ENCODE measurements at regions not wholly inside any gene's neighbourhood (a gene's known extent, or its start where the extent isn't known, plus 50 kb on each side); places are given as distances from the start of the nearest gene placed in this dataset.

GRCh38 chr6:9621276-9621675 is 793.6 kb downstream of the TFAP2A start:
- DNase-seq (ENCODE audit: low read depth in 4 of 4, low spot score in 1 of 4) = no peak

- no peak for DNase-seq (ENCODE audit: low read depth in 4 of 4, low spot score in 1 of 4)
Measured at GRCh38 chr6:9620687-9621086, 794.2 kb downstream of the TFAP2A start.

GRCh38 chr6:9620263-9620662 is 794.6 kb downstream of the TFAP2A start:
- no peak for DNase-seq (ENCODE audit: low read depth in 4 of 4, low spot score in 1 of 4)

- no peak for DNase-seq (ENCODE audit: low read depth in 4 of 4, low spot score in 1 of 4)
Measured at GRCh38 chr6:9614778-9615177, 800.1 kb downstream of the TFAP2A start.

GRCh38 chr6:9612489-9612888 is 802.4 kb downstream of the TFAP2A start:
- no peak for DNase-seq (ENCODE audit: low read depth in 4 of 4, low spot score in 1 of 4)

- no peak for DNase-seq (ENCODE audit: low read depth in 4 of 4, low spot score in 1 of 4)
Measured at GRCh38 chr6:9610620-9611415, 804.1 kb downstream of the TFAP2A start.

GRCh38 chr6:9606435-9607134 is 808.3 kb downstream of the TFAP2A start:
- no peak for DNase-seq (ENCODE audit: low read depth in 4 of 4, low spot score in 1 of 4)

GRCh38 chr6:9594746-9595145 is 820.1 kb downstream of the TFAP2A start:
- no peak for DNase-seq (ENCODE audit: low read depth in 4 of 4, low spot score in 1 of 4)

GRCh38 chr6:9593554-9593953 is 821.3 kb downstream of the TFAP2A start:
- DNase-seq (ENCODE audit: low read depth in 4 of 4, low spot score in 1 of 4) = no peak

GRCh38 chr6:9583753-9584352 is 831.0 kb downstream of the TFAP2A start:
- no peak for DNase-seq (ENCODE audit: low read depth in 4 of 4, low spot score in 1 of 4)

- no peak for DNase-seq (ENCODE audit: low read depth in 4 of 4, low spot score in 1 of 4)
Measured at GRCh38 chr6:9581155-9581554, 833.7 kb downstream of the TFAP2A start.

GRCh38 chr6:9576521-9576920 is 838.4 kb downstream of the TFAP2A start:
- DNase-seq (ENCODE audit: low read depth in 4 of 4, low spot score in 1 of 4) = no peak

- no peak for DNase-seq (ENCODE audit: low read depth in 4 of 4, low spot score in 1 of 4)
Measured at GRCh38 chr6:9566096-9566495, 848.8 kb downstream of the TFAP2A start.

- no peak for DNase-seq (ENCODE audit: low read depth in 4 of 4, low spot score in 1 of 4)
Measured at GRCh38 chr6:9564021-9564420, 850.9 kb downstream of the TFAP2A start.

GRCh38 chr6:9563568-9563967 is 851.3 kb downstream of the TFAP2A start:
- DNase-seq (ENCODE audit: low read depth in 4 of 4, low spot score in 1 of 4) = no peak

GRCh38 chr6:9554806-9555205 is 860.1 kb downstream of the TFAP2A start:
- DNase-seq (ENCODE audit: low read depth in 4 of 4, low spot score in 1 of 4) = no peak

- no peak for DNase-seq (ENCODE audit: low read depth in 4 of 4, low spot score in 1 of 4)
Measured at GRCh38 chr6:9554323-9554722, 860.6 kb downstream of the TFAP2A start.

GRCh38 chr6:9553002-9553401 is 861.9 kb downstream of the TFAP2A start:
- DNase-seq (ENCODE audit: low read depth in 4 of 4, low spot score in 1 of 4) = no peak

GRCh38 chr6:9543649-9544048 is 871.2 kb downstream of the TFAP2A start:
- no peak for DNase-seq (ENCODE audit: low read depth in 4 of 4, low spot score in 1 of 4)

- DNase-seq (ENCODE audit: low read depth in 4 of 4, low spot score in 1 of 4) = no peak
Measured at GRCh38 chr6:9540534-9541126, 874.2 kb downstream of the TFAP2A start.

- no peak for DNase-seq (ENCODE audit: low read depth in 4 of 4, low spot score in 1 of 4)
Measured at GRCh38 chr6:9540126-9540525, 874.7 kb downstream of the TFAP2A start.

GRCh38 chr6:9539231-9539755 is 875.6 kb downstream of the TFAP2A start:
- no peak for DNase-seq (ENCODE audit: low read depth in 4 of 4, low spot score in 1 of 4)

Measured in stimulated activated CD4-positive, alpha-beta T cell treated with anti-CD3 and anti-CD28 coated beads, Interleukin-1b, Interleukin-23, amount 100 ng/mL, for 24 hours (primary cell).